IMR-90 (cell line): ENCODE measurements at regions not wholly inside any gene's neighbourhood (a gene's known extent, or its start where the extent isn't known, plus 50 kb on each side); places are given as distances from the start of the nearest gene placed in this dataset.

ENCODE experiments used
- ATAC-seq: fragments of 200-7000 bp; cut with Tn5 transposase; 2 replicates; pipeline ENCODE4 v1.9.1; 2020; ENCODE audit warnings: low read depth, mild to moderate bottlenecking, moderate library complexity
- BruUV-seq: library from RNA; stranded (reverse); fragments of 400-500 nt; replicated peaks from 2 replicates; lab custom pipeline; 2021; lab: Mats Ljungman, UMichigan
- CTCF ChIA-PET: fragments of 300-600 bp; formaldehyde crosslinking; extraction: SDS; loops from one replicate; lab custom pipeline; 2021; ENCODE audit warnings: antibody characterized with exemption; lab: Yijun Ruan, JAX
- POLR2A ChIA-PET: fragments of 300-600 bp; sonication (Branson Sonifier 250); formaldehyde crosslinking; loops from one replicate; lab custom pipeline; 2022; ENCODE audit warnings: antibody characterized with exemption; ENCODE audit not compliant: unreplicated experiment; lab: Charles Lee
- DNase-seq: peaks from one replicate; pipeline ENCODE4 v3.0.0; 2013
- H2AFZ ChIP-seq: replicated peaks from 2 replicates; pipeline ENCODE3; 2013; ENCODE audit warnings: low read length, mild to moderate bottlenecking; ENCODE audit not compliant: poor library complexity
- H2AK5ac ChIP-seq: 2 replicates; pipeline ENCODE4 v1.6.1; 2013; ENCODE audit warnings: low read depth, low read length, inconsistent platforms
- H2AK9ac ChIP-seq: replicated peaks from 2 replicates; pipeline ENCODE3; 2013; ENCODE audit warnings: mild to moderate bottlenecking, low read depth, low read length, moderate library complexity; ENCODE audit not compliant: poor library complexity
- H2BK120ac ChIP-seq: 2 replicates; pipeline ENCODE4 v1.6.1; 2013; ENCODE audit warnings: low read depth, low read length, inconsistent platforms
- H2BK15ac ChIP-seq: 3 replicates; pipeline ENCODE4 v1.6.1; 2013; ENCODE audit warnings: low read depth, low read length, inconsistent platforms
- H2BK20ac ChIP-seq: 2 replicates; pipeline ENCODE4 v1.6.1; 2013; ENCODE audit warnings: low read depth, mild to moderate bottlenecking, inconsistent platforms, low read length, moderate library complexity
- H2BK5ac ChIP-seq: 2 replicates; pipeline ENCODE4 v1.6.1; 2013; ENCODE audit warnings: mild to moderate bottlenecking, low read depth, low read length, inconsistent platforms; ENCODE audit not compliant: poor library complexity, severe bottlenecking
- H3K14ac ChIP-seq: replicated peaks from 2 replicates; pipeline ENCODE4 v1.6.1; 2013; ENCODE audit warnings: low read depth, low read length, inconsistent platforms
- H3K18ac ChIP-seq: 2 replicates; pipeline ENCODE4 v1.6.1; 2013; ENCODE audit warnings: low read depth, low read length, control low read depth
- H3K23ac ChIP-seq: 2 replicates; pipeline ENCODE4 v1.6.1; 2013; ENCODE audit warnings: low read depth, low read length, inconsistent platforms
- H3K27ac ChIP-seq: 2 replicates; pipeline ENCODE4 v1.5.1; 2013; ENCODE audit warnings: mild to moderate bottlenecking, control low read depth, low read length; ENCODE audit not compliant: insufficient read depth
- H3K27me3 ChIP-seq: 2 replicates; pipeline ENCODE4 v1.6.1; 2013; ENCODE audit warnings: low read length; ENCODE audit not compliant: control insufficient read depth, insufficient read depth
- H3K36me3 ChIP-seq: 2 replicates; pipeline ENCODE4 v1.6.1; 2013; ENCODE audit warnings: low read length, mixed read lengths; ENCODE audit not compliant: control insufficient read depth, insufficient read depth
- H3K4ac ChIP-seq: 2 replicates; pipeline ENCODE4 v1.6.1; 2013; ENCODE audit warnings: low read depth, low read length, inconsistent platforms
- H3K4me1 ChIP-seq: 2 replicates; pipeline ENCODE4 v1.6.1; 2013; ENCODE audit warnings: low read length, mixed read lengths; ENCODE audit not compliant: control insufficient read depth, insufficient read depth
- H3K4me2 ChIP-seq: 2 replicates; pipeline ENCODE4 v1.6.1; 2013; ENCODE audit warnings: low read depth, mild to moderate bottlenecking, control low read depth, low read length, moderate library complexity
- H3K4me3 ChIP-seq: 2 replicates; pipeline ENCODE4 v1.5.1; 2013; ENCODE audit warnings: low read depth, mild to moderate bottlenecking, control low read depth, low read length, moderate library complexity; ENCODE audit not compliant: insufficient read depth
- H3K56ac ChIP-seq: 2 replicates; pipeline ENCODE4 v1.6.1; 2013; ENCODE audit warnings: low read length, inconsistent platforms; ENCODE audit not compliant: insufficient read depth; ENCODE audit errors: extremely low read depth
- H3K79me1 ChIP-seq, 2 experiments: 2 replicates each; pipeline ENCODE4 v1.6.1; 2013; ENCODE audit warnings: low read length in 2 of 2, inconsistent platforms in 1 of 2, low read depth in 1 of 2
- H3K9ac ChIP-seq: 2 replicates; pipeline ENCODE4 v1.6.1; 2013; ENCODE audit warnings: low read depth, low read length, control low read depth
- H3K9me1 ChIP-seq: 2 replicates; pipeline ENCODE4 v1.6.1; 2013; ENCODE audit warnings: low read length, inconsistent platforms; ENCODE audit not compliant: insufficient read depth
- H3K9me3 ChIP-seq: 2 replicates; pipeline ENCODE4 v1.6.1; 2013; ENCODE audit warnings: low read length; ENCODE audit not compliant: control insufficient read depth, insufficient read depth
- H4K20me1 ChIP-seq: 2 replicates; pipeline ENCODE4 v1.6.1; 2013; ENCODE audit warnings: low read length, inconsistent platforms; ENCODE audit not compliant: insufficient read depth
- H4K5ac ChIP-seq: 2 replicates; pipeline ENCODE4 v1.6.1; 2013; ENCODE audit warnings: mild to moderate bottlenecking, low read depth, low read length, control low read depth
- H4K8ac ChIP-seq, 2 experiments: 2 replicates each; pipeline ENCODE4 v1.6.1; 2013; ENCODE audit warnings: low read depth in 2 of 2, low read length in 2 of 2, control low read depth in 1 of 2, inconsistent platforms in 1 of 2
- H4K91ac ChIP-seq: 2 replicates; pipeline ENCODE4 v1.6.1; 2013; ENCODE audit warnings: low read depth, low read length, inconsistent platforms; ENCODE audit not compliant: insufficient read depth
- BHLHE40 ChIP-seq: fragments of 150-350 bp; IDR thresholded peaks from 2 replicates; pipeline ENCODE4 v1.6.1; 2016; ENCODE audit warnings: mild to moderate bottlenecking, low read depth, low read length
- CEBPB ChIP-seq: IDR thresholded peaks from 2 replicates; pipeline ENCODE4 v1.6.1; 2012; ENCODE audit warnings: low read depth, low read length, improper control_type of control experiment
- FOS ChIP-seq: fragments of 150-350 bp; IDR thresholded peaks from 2 replicates; pipeline ENCODE4 v1.6.1; 2016; ENCODE audit warnings: low read depth, low read length
- MAFK ChIP-seq: IDR thresholded peaks from 2 replicates; pipeline ENCODE4 v1.6.1; 2012; ENCODE audit warnings: low read depth, low read length, improper control_type of control experiment
- MAZ ChIP-seq: IDR thresholded peaks from 2 replicates; pipeline ENCODE4 v1.6.1; 2012; ENCODE audit warnings: low read depth, mild to moderate bottlenecking, low read length, improper control_type of control experiment, moderate library complexity, borderline replicate concordance
- RFX5 ChIP-seq: IDR thresholded peaks from 2 replicates; pipeline ENCODE4 v1.8.0; 2012; ENCODE audit warnings: low read depth, mild to moderate bottlenecking, low read length, moderate library complexity
- dilution Hi-C: fragments of 300-500 bp; cut with HindIII; formaldehyde crosslinking; loops from one replicate; pipeline ENCODE4 v1.14.3; 2018; ENCODE audit warnings: low sequenced_read_pairs; ENCODE audit not compliant: unreplicated experiment
- in situ Hi-C: fragments of 300-500 bp; cut with MboI; formaldehyde crosslinking; loops from 3 replicates; pipeline ENCODE4 v1.14.3; 2019; ENCODE audit warnings: low sequenced_read_pairs, inconsistent platforms, mixed read lengths
- intact Hi-C: fragments of 100-400 bp; cut with micrococcal nuclease; formaldehyde crosslinking; loops from 2 replicates; pipeline ENCODE4 v1.10.0; 2022

- ChIA-PET POLR2A (no interaction called here), CTCF (no interaction called here)
- no peak overlapping the region for H2BK15ac ChIP-seq
- no peaks in the 10 kb centered on the region for H3K36me3 ChIP-seq
- no peak overlapping the region for H2BK5ac ChIP-seq
- no peak overlapping the region for H3K56ac ChIP-seq
- no peak overlapping the region for H2AFZ ChIP-seq
- no peak overlapping the region for H3K23ac ChIP-seq
- no peak for TF ChIP-seq RFX5
- TF ChIP-seq CEBPB = no peak
- no peak for TF ChIP-seq FOS
- TF ChIP-seq MAFK = no peak
- TF ChIP-seq BHLHE40 = no peak
- TF ChIP-seq MAZ = no peak
- H3K79me1 ChIP-seq = no peaks in the 10 kb centered on the region
- no peaks in the 10 kb centered on the region for H3K4me1 ChIP-seq
- no peaks in the 10 kb centered on the region for H3K27me3 ChIP-seq
- no peak overlapping the region for H3K9ac ChIP-seq
- no peak overlapping the region for H4K8ac ChIP-seq
- H3K27ac ChIP-seq = no peak overlapping the region
- in situ Hi-C loops = no loop called here
- no peaks in the 10 kb centered on the region for H3K9me3 ChIP-seq
- H4K20me1 ChIP-seq = no peaks in the 10 kb centered on the region
- H3K18ac ChIP-seq = no peak overlapping the region
- dilution Hi-C loops = no loop called here
- H2BK120ac ChIP-seq = no peak overlapping the region
- H3K4me2 ChIP-seq = no peak overlapping the region
- no peak overlapping the region for H2BK20ac ChIP-seq
- H3K4ac ChIP-seq = no peak overlapping the region
- H4K91ac ChIP-seq = no peak overlapping the region
- intact Hi-C loops = no loop called here
- H3K4me3 ChIP-seq = no peak overlapping the region
- no peak overlapping the region for H4K5ac ChIP-seq
- ATAC-seq (no peak), DNase-seq (no peak)
- H3K9me1 ChIP-seq = no peaks in the 10 kb centered on the region
- H2AK5ac ChIP-seq = no peak overlapping the region
- no peak overlapping the region for H3K14ac ChIP-seq
- H2AK9ac ChIP-seq = no peak overlapping the region
- BruUV-seq = no TSS peak
Measured at GRCh38 chr2:56768973-56769372, 585.2 kb downstream of the CCDC85A start.
